Pancreas (tissue), 10 donors: ENCODE measurements at regions not wholly inside any gene's neighbourhood (a gene's known extent, or its start where the extent isn't known, plus 50 kb on each side); places are given as distances from the start of the nearest gene placed in this dataset.
A peak's percentile ranks its signal among the peaks of the same experiment; 100 is the strongest.

Source experiments
- ATAC-seq, 4 donors: fragments of 200-7000 bp; cut with Tn5 transposase; one replicate each; pipeline versions ENCODE4 v1.8.0 to v1.9.1; 2020; ENCODE audit warnings: mild to moderate bottlenecking in 4 of 4, moderate library complexity in 4 of 4
- DNase-seq, 6 donors: peaks; one replicate each; pipeline ENCODE4 v3.0.0-alpha.2; 2020
- FAIRE-seq: peaks from 2 replicates; lab custom pipeline; 2012; peaks lifted over from hg19 to GRCh38; lab: Jason Lieb, UNC
- H3K27ac ChIP-seq, 4 donors: fragments of 200-600 bp; sonication (generic); 1 replicate in 3 of 4; 2 replicates in 1 of 4; pipeline versions ENCODE4 v1.5.0 to v1.8.0; 2020
- H3K27me3 ChIP-seq, 4 donors: fragments of 200-600 bp; one replicate each; pipeline ENCODE4 v1.8.0; 2021
- H3K36me3 ChIP-seq, 3 donors: fragments of 200-600 bp; sonication (generic) in 1 of 3; one replicate each; pipeline versions ENCODE4 v1.5.0 to v1.8.0; 2020 to 2021
- H3K4me1 ChIP-seq, 3 donors: fragments of 200-600 bp; one replicate each; pipeline ENCODE4 v1.8.0; 2021
- H3K4me3 ChIP-seq, 4 donors: fragments of 200-600 bp; sonication (generic) in 2 of 4; one replicate each; pipeline versions ENCODE4 v1.5.0 to v1.8.0; 2020 to 2021
- H3K9me3 ChIP-seq, 4 donors: fragments of 200-600 bp; one replicate each; pipeline ENCODE4 v1.8.0; 2021
- WGBS, 2 donors: extraction: QIAGEN DNeasy Blood & Tissue Kit; methylation state at CpG; one replicate each; pipeline ENCODE4 v1.1.7; 2013; 5-methylcytosine and 5-hydroxymethylcytosine counted together
- intact Hi-C, 3 donors: fragments of 100-400 bp; cut with DNase I; formaldehyde crosslinking; loops; one replicate each; pipeline versions ENCODE4 v1.11.1 to v1.14.2; 2022
- TF ChIP-seq, protein P1 (sequence below), 4 donors: fragments of 200-600 bp; sonication (generic) in 3 of 4; IDR thresholded peaks; one replicate each; pipeline versions ENCODE4 v1.5.0 to v1.8.0; 2021; ENCODE audit warnings: antibody characterized with exemption in 4 of 4
- donor health status: healthy with polysubstance abuse.
- donor health status: DM: no; HTN: no; CAD: no; lungs with moderate emphysema.
- donor health status: DM: no; HTN: no; CAD: no.
- donor health status: control.
- donor health status: control.
- donor health status: Bipolar disorder and iron deficiency.
- donor health status: DM: yes; HTN: yes; CAD: no.
- donor health status: DM: no; HTN: no; CAD: no.
- donor health status: DM: no; HTN: no; CAD: no.
- donor health status: DM: yes; HTN: yes; CAD: no.

GRCh38 chr6:166736634-166737033, 109.6 kb upstream of the RPS6KA2 start:
- Histone ChIP-seq H3K36me3 (no peaks in the 10 kb centered on the region), H3K27me3 (no peaks in the 10 kb centered on the region), H3K27ac (peak overlapping the region in 1 of 4 donors; percentile 4), H3K4me1 (no peaks in the 10 kb centered on the region), H3K9me3 (no peaks in the 10 kb centered on the region), H3K4me3 (no peak overlapping the region)
- WGBS, 2 donors, result 73 to 76% methylated on average over 6 of the region's 6 CpGs
- FAIRE-seq (no peak), ATAC-seq (peak in 3 of 4 donors; percentile 36 to 74 (median 72)), DNase-seq (no peak)
- TF ChIP-seq, protein P1, sequence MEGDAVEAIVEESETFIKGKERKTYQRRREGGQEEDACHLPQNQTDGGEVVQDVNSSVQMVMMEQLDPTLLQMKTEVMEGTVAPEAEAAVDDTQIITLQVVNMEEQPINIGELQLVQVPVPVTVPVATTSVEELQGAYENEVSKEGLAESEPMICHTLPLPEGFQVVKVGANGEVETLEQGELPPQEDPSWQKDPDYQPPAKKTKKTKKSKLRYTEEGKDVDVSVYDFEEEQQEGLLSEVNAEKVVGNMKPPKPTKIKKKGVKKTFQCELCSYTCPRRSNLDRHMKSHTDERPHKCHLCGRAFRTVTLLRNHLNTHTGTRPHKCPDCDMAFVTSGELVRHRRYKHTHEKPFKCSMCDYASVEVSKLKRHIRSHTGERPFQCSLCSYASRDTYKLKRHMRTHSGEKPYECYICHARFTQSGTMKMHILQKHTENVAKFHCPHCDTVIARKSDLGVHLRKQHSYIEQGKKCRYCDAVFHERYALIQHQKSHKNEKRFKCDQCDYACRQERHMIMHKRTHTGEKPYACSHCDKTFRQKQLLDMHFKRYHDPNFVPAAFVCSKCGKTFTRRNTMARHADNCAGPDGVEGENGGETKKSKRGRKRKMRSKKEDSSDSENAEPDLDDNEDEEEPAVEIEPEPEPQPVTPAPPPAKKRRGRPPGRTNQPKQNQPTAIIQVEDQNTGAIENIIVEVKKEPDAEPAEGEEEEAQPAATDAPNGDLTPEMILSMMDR (IDR thresholded peaks at IDR 0.05), result no peak
- intact Hi-C loops, result no loop called here

GRCh38 chr6:166733900-166734299, 106.8 kb upstream of the RPS6KA2 start:
- ATAC-seq (no peak), DNase-seq (no peak), FAIRE-seq (no peak)
- Histone ChIP-seq H3K27me3 (no peaks in the 10 kb centered on the region), H3K27ac (no peak overlapping the region), H3K9me3 (no peaks in the 10 kb centered on the region), H3K36me3 (no peaks in the 10 kb centered on the region), H3K4me3 (no peak overlapping the region), H3K4me1 (no peaks in the 10 kb centered on the region)
- TF ChIP-seq, protein P1 (IDR thresholded peaks at IDR 0.05), result no peak
- 75 to 78% methylated on average over 4 of the region's 4 CpGs for WGBS, 2 donors
- intact Hi-C loops, result no loop called here

DNA sequence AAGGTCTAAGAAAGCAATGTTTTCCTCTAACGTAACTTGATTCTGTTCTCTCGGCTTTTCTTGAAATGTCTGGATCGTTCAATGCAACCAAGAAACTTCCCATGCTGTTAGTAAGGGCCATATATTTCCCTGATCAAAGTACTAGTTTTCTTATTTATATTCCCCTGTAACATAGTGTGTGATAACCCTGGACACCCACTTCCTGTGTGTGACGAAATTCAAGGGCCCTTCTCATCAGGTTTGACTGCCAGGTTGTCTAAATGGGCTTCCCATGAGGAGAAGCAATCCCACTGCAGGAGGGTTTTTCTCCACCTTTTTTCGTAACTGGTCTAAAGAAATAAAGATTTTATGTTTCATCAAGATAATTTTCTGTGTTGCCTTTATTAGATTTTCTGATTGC, 102.6 kb upstream of the RPS6KA2 start:
- TF ChIP-seq, protein P1 (IDR thresholded peaks at IDR 0.05), result no peak
- 85 to 89% methylated on average over 5 of the region's 5 CpGs for WGBS, 2 donors
- no peak for FAIRE-seq

GRCh38 chr6:166728884-166729530, 102.0 kb upstream of the RPS6KA2 start:
- no peaks in the 10 kb centered on the region for H3K4me1 ChIP-seq
- no peaks in the 10 kb centered on the region for H3K36me3 ChIP-seq
- intact Hi-C loops, result no loop called here
- 67 to 77% methylated on average over 7 of the region's 7 CpGs for WGBS, 2 donors
- DNase-seq (no peak), FAIRE-seq (no peak), ATAC-seq (peak in 2 of 4 donors; percentile 47 to 51)
- TF ChIP-seq, protein P1 (IDR thresholded peaks at IDR 0.05), result no peak
- H3K27me3 ChIP-seq, result no peaks in the 10 kb centered on the region
- H3K27ac ChIP-seq, result no peak overlapping the region
- H3K4me3 ChIP-seq, result no peak overlapping the region
- no peaks in the 10 kb centered on the region for H3K9me3 ChIP-seq

More for the DNA sequence above, 102.6 kb upstream of the RPS6KA2 start:
- DNase-seq (no peak), ATAC-seq (no peak)
- intact Hi-C loops, result no loop called here
- H3K27me3 ChIP-seq, result no peaks in the 10 kb centered on the region
- H3K4me3 ChIP-seq, result no peak overlapping the region
- H3K4me1 ChIP-seq, result no peaks in the 10 kb centered on the region
- H3K36me3 ChIP-seq, result no peaks in the 10 kb centered on the region
- H3K27ac ChIP-seq, result no peak overlapping the region
- no peaks in the 10 kb centered on the region for H3K9me3 ChIP-seq

DNA sequence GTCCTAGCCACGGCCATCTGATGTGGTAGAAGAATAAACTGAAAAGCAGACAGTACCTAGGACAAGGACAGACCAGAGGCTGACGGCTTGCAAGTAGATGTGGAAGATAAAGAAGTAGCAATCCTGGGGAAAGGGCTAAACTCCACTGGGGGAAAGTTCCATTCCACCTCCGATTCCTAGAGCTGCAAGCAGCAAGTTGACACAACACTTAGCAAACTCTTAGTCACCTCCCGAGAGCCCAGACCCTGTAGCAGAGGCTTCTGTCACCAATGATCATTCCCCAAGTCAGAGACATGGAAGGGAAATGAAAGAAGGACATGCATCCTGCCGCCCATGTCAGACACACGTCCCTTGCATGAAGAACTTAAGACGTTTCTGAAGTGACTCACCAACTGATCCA, 99.2 kb upstream of the RPS6KA2 start:
- H3K4me1 ChIP-seq, result no peaks in the 10 kb centered on the region
- no peaks in the 10 kb centered on the region for H3K36me3 ChIP-seq
- 65 to 77% methylated on average over 7 of the region's 7 CpGs for WGBS, 2 donors
- H3K4me3 ChIP-seq, result no peak overlapping the region
- ATAC-seq, result no peak
- no peak for DNase-seq
- no peaks in the 10 kb centered on the region for H3K9me3 ChIP-seq
- no peak overlapping the region for H3K27ac ChIP-seq
- intact Hi-C loops, result no loop called here
- FAIRE-seq, result no peak
- TF ChIP-seq, protein P1 (IDR thresholded peaks at IDR 0.05), result no peak
- no peaks in the 10 kb centered on the region for H3K27me3 ChIP-seq
